Thoracic aorta (tissue), 2 donors: ENCODE measurements at regions not wholly inside any gene's neighbourhood (a gene's known extent, or its start where the extent isn't known, plus 50 kb on each side); places are given as distances from the start of the nearest gene placed in this dataset.
A peak's percentile ranks its signal among the peaks of the same experiment; 100 is the strongest.

Source experiments
- ATAC-seq: fragments of 150-250 bp; one replicate; pipeline ENCODE4 v1.8.0; 2017; ENCODE audit warnings: low read depth; ENCODE audit not compliant: insufficient number of reproducible peaks, low FRiP score
- DNase-seq: peaks from one replicate; pipeline ENCODE4 v3.0.0-alpha.2; 2020; ENCODE audit warnings: low spot score
- H3K27ac ChIP-seq, 2 donors: fragments of 200-600 bp; sonication (generic); 1 replicate in 1 of 2; 2 replicates in 1 of 2; pipeline ENCODE4 v1.5.1; 2016; ENCODE audit warnings: mild to moderate bottlenecking in 2 of 2, moderate library complexity in 2 of 2
- H3K27me3 ChIP-seq: fragments of 200-600 bp; sonication (generic); replicated peaks from 2 replicates; pipeline ENCODE4 v1.6.0; 2016; ENCODE audit warnings: mild to moderate bottlenecking; ENCODE audit not compliant: insufficient read depth
- H3K36me3 ChIP-seq: fragments of 200-600 bp; sonication (generic); one replicate; pipeline ENCODE4 v1.5.1; 2016
- H3K4me1 ChIP-seq, 2 donors: fragments of 200-600 bp; sonication (generic); 1 replicate in 1 of 2; 2 replicates in 1 of 2; pipeline versions ENCODE4 v1.5.1 to v1.6.0; 2016; ENCODE audit warnings: low read depth in 2 of 2, mild to moderate bottlenecking in 1 of 2; ENCODE audit not compliant: control insufficient read depth in 1 of 2
- H3K4me3 ChIP-seq: fragments of 200-600 bp; sonication (generic); 2 replicates; pipeline ENCODE4 v1.5.1; 2016; ENCODE audit warnings: mild to moderate bottlenecking
- H3K9me3 ChIP-seq: fragments of 200-600 bp; sonication (generic); 2 replicates; pipeline ENCODE4 v1.5.1; 2016
- CTCF ChIP-seq: fragments of 200-600 bp; sonication (generic); IDR thresholded peaks from one replicate; pipeline ENCODE4 v1.5.1; 2019; ENCODE audit warnings: antibody characterized with exemption

GRCh38 chr18:45548614-45549013 lies 66.7 kb upstream of the SLC14A2 start:
- DNase-seq (no peak), ATAC-seq (no peak)
- peaks cover 0 to 14% of the 10 kb centered on the region in 2 donors for H3K4me1 ChIP-seq
- H3K27ac ChIP-seq: peak overlapping the region in 1 of 2 donors; percentile 61
- no peak overlapping the region for H3K4me3 ChIP-seq
- TF ChIP-seq CTCF: no peak
- no peaks in the 10 kb centered on the region for H3K9me3 ChIP-seq
- H3K27me3 ChIP-seq: no peaks in the 10 kb centered on the region
- H3K36me3 ChIP-seq: no peaks in the 10 kb centered on the region

GRCh38 chr18:45549290-45549689 lies 66.0 kb upstream of the SLC14A2 start:
- H3K4me1 ChIP-seq: peaks cover 0 to 14% of the 10 kb centered on the region in 2 donors
- H3K27ac ChIP-seq: no peak overlapping the region
- no peaks in the 10 kb centered on the region for H3K36me3 ChIP-seq
- H3K27me3 ChIP-seq: no peaks in the 10 kb centered on the region
- DNase-seq (no peak), ATAC-seq (no peak)
- no peak overlapping the region for H3K4me3 ChIP-seq
- no peak for TF ChIP-seq CTCF
- H3K9me3 ChIP-seq: no peaks in the 10 kb centered on the region

- Histone ChIP-seq H3K4me1 (peaks cover 0 to 14% of the 10 kb centered on the region in 2 donors), H3K4me3 (no peak overlapping the region), H3K27ac (no peak overlapping the region), H3K27me3 (no peaks in the 10 kb centered on the region), H3K9me3 (no peaks in the 10 kb centered on the region), H3K36me3 (no peaks in the 10 kb centered on the region)
- TF ChIP-seq CTCF: no peak
- ATAC-seq: no peak
- no peak for DNase-seq
Observed at GRCh38 chr18:45551142-45551815, 64.0 kb upstream of the SLC14A2 start.

GRCh38 chr18:45553723-45554388 lies 61.4 kb upstream of the SLC14A2 start:
- Histone ChIP-seq H3K27me3 (no peaks in the 10 kb centered on the region), H3K27ac (no peak overlapping the region), H3K4me3 (no peak overlapping the region), H3K9me3 (no peaks in the 10 kb centered on the region), H3K4me1 (peaks cover 0 to under 1% of the 10 kb centered on the region in 2 donors), H3K36me3 (no peaks in the 10 kb centered on the region)
- ATAC-seq (no peak), DNase-seq (no peak)
- TF ChIP-seq CTCF: no peak

GRCh38 chr18:45554389-45554737 lies 60.9 kb upstream of the SLC14A2 start:
- H3K27me3 ChIP-seq: no peaks in the 10 kb centered on the region
- no peaks in the 10 kb centered on the region for H3K9me3 ChIP-seq
- no peaks in the 10 kb centered on the region for H3K4me1 ChIP-seq
- TF ChIP-seq CTCF: no peak
- no peak overlapping the region for H3K4me3 ChIP-seq
- ATAC-seq (no peak), DNase-seq (no peak)
- no peaks in the 10 kb centered on the region for H3K36me3 ChIP-seq
- H3K27ac ChIP-seq: no peak overlapping the region
